Activated CD4-positive, alpha-beta T cell treated with anti-CD3 and anti-CD28 coated beads for 1 hour (primary cell): ENCODE measurements at regions not wholly inside any gene's neighbourhood (a gene's known extent, or its start where the extent isn't known, plus 50 kb on each side); places are given as distances from the start of the nearest gene placed in this dataset.

Experiments used
- DNase-seq: peaks from one replicate; pipeline ENCODE4 v3.0.0-alpha.2; 2020

GRCh38 chr3:124512881-124513609 lies 217.2 kb upstream of the UMPS start:
- DNase-seq: no peak

- no peak for DNase-seq
These were observed 216.6 kb upstream of the UMPS start for GRCh38 chr3:124513610-124513997.

- DNase-seq: no peak
These were observed 215.6 kb upstream of the UMPS start for GRCh38 chr3:124514683-124515082.

- DNase-seq: no peak
These were observed 213.9 kb upstream of the UMPS start for GRCh38 chr3:124516333-124516732.

GRCh38 chr3:124517306-124517705 lies 212.9 kb upstream of the UMPS start:
- DNase-seq: no peak

- DNase-seq: no peak
These were observed 211.9 kb upstream of the UMPS start for GRCh38 chr3:124518350-124518749.

- DNase-seq: no peak
These were observed 210.6 kb upstream of the UMPS start for GRCh38 chr3:124519591-124520194.

GRCh38 chr3:124520970-124521369 lies 209.3 kb upstream of the UMPS start:
- no peak for DNase-seq

- no peak for DNase-seq
These were observed 208.1 kb upstream of the UMPS start for GRCh38 chr3:124522082-124522625.

GRCh38 chr3:124526601-124527000 lies 203.7 kb upstream of the UMPS start:
- DNase-seq: no peak

GRCh38 chr3:124529826-124530571 lies 200.3 kb upstream of the UMPS start:
- DNase-seq: no peak

- DNase-seq: no peak
These were observed 199.3 kb upstream of the UMPS start for GRCh38 chr3:124530916-124531315.

- DNase-seq: no peak
These were observed 198.2 kb upstream of the UMPS start for GRCh38 chr3:124532071-124532470.

GRCh38 chr3:124535306-124535705 lies 194.9 kb upstream of the UMPS start:
- DNase-seq: no peak

GRCh38 chr3:124540550-124541211 lies 189.6 kb upstream of the UMPS start:
- DNase-seq: no peak

GRCh38 chr3:124542214-124542869 lies 187.9 kb upstream of the UMPS start:
- DNase-seq: no peak

- no peak for DNase-seq
These were observed 184.4 kb upstream of the UMPS start for GRCh38 chr3:124545891-124546290.

- DNase-seq: no peak
These were observed 178.0 kb upstream of the UMPS start for GRCh38 chr3:124552224-124552623.

GRCh38 chr3:124553178-124553577 lies 177.1 kb upstream of the UMPS start:
- DNase-seq: no peak

- no peak for DNase-seq
These were observed 173.6 kb upstream of the UMPS start for GRCh38 chr3:124556636-124557035.

GRCh38 chr3:124557433-124558232 lies 172.6 kb upstream of the UMPS start:
- no peak for DNase-seq
